ENCODE measurements at regions not wholly inside any gene's neighbourhood (a gene's known extent, or its start where the extent isn't known, plus 50 kb on each side); places are given as distances from the start of the nearest gene placed in this dataset.

DNA sequence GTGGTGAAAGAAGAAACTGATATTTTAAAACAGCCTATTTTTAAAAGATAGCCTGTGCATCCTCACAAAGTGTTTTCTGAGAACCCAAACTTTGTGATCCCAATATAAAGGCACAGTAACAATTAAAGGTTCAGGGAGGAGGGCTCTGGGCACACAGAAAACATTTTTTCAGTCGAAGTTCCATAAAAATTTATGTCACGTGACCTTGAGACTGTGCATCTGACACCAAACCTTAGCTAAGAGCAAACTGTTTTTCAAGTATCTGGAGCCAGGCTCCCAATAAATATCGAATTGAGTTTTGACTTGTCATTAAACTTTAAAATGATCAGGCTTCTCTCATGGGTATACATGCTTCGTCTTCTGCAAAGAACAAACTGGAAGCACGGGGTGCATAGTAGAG is 177.9 kb downstream of the BEND2 start:
- CTCF ChIA-PET = no interaction called here
- Histone ChIP-seq H3K9ac (replicated peaks; ENCODE audit: extremely low read depth, insufficient read depth, low read length) (no peak overlapping the region), H3K36me3 (ENCODE audit: control insufficient read depth in 2 of 2, extremely low read depth in 1 of 2, insufficient read depth in 2 of 2, low read length in 2 of 2) (no peaks in the 10 kb centered on the region)

GRCh38 chrX:18041656-18042055 is 179.0 kb downstream of the BEND2 start:
- no peak for FAIRE-seq
- POLR2A ChIA-PET = no interaction called here
- no peak for DNase-seq (ENCODE audit: low read depth, low spot score)
- Histone ChIP-seq H3K27me3 (ENCODE audit: control insufficient read depth in 2 of 2, insufficient read depth in 2 of 2, low read length in 2 of 2) (no peaks in the 10 kb centered on the region), H3K4me2 (ENCODE audit: insufficient read depth, low read length) (no peak overlapping the region), H3K79me2 (ENCODE audit: control insufficient read depth, insufficient read depth, low read length) (no peaks in the 10 kb centered on the region), H3K9me1 (replicated peaks; ENCODE audit: control insufficient read depth, extremely low read depth, insufficient read depth, low read length) (no peaks in the 10 kb centered on the region), H2AFZ (ENCODE audit: low read depth, low read length) (no peak overlapping the region), H3K9ac (replicated peaks; ENCODE audit: extremely low read depth, insufficient read depth, low read length) (no peak overlapping the region), H4K20me1 (replicated peaks; ENCODE audit: control insufficient read depth, extremely low read depth, insufficient read depth, low read length) (no peaks in the 10 kb centered on the region), H3K27ac (ENCODE audit: insufficient read depth, low read depth, low read length) (no peak overlapping the region), H3K36me3 (ENCODE audit: control insufficient read depth in 2 of 2, extremely low read depth in 1 of 2, insufficient read depth in 2 of 2, low read length in 2 of 2) (no peaks in the 10 kb centered on the region), H3K4me1 (ENCODE audit: control insufficient read depth, extremely low read depth, insufficient read depth, low read length) (no peaks in the 10 kb centered on the region), H3K4me3 (replicated peaks in 1 of 3; ENCODE audit: insufficient read depth in 1 of 3, low read depth in 1 of 3, low read length in 3 of 3) (no peak overlapping the region), H3K9me3 (replicated peaks; ENCODE audit: control insufficient read depth, insufficient read depth, low read length) (no peaks in the 10 kb centered on the region)
- TF ChIP-seq CTCF (IDR thresholded peaks at IDR 0.05; ENCODE audit: extremely low read depth in 1 of 2, insufficient read depth in 1 of 2, low read depth in 1 of 2, low read length in 2 of 2) (no peak), POLR2A (IDR thresholded peaks at IDR 0.05; ENCODE audit: low read depth, low read length) (no peak)
- CTCF ChIA-PET = no interaction called here
- intact Hi-C loops (cut with micrococcal nuclease) = no loop called here
- dilution Hi-C loops (cut with MboI; ENCODE audit: extremely low pct_ligation_motif_present, low sequenced_read_pairs) = no loop called here
- BruUV-seq (replicated peaks) = no TSS peak

More for the DNA sequence above, 177.9 kb downstream of the BEND2 start:
- Histone ChIP-seq H3K4me1 (ENCODE audit: control insufficient read depth, extremely low read depth, insufficient read depth, low read length) (no peaks in the 10 kb centered on the region), H4K20me1 (replicated peaks; ENCODE audit: control insufficient read depth, extremely low read depth, insufficient read depth, low read length) (no peaks in the 10 kb centered on the region), H3K4me3 (replicated peaks in 1 of 3; ENCODE audit: insufficient read depth in 1 of 3, low read depth in 1 of 3, low read length in 3 of 3) (no peak overlapping the region), H3K9me1 (replicated peaks; ENCODE audit: control insufficient read depth, extremely low read depth, insufficient read depth, low read length) (no peaks in the 10 kb centered on the region), H3K79me2 (ENCODE audit: control insufficient read depth, insufficient read depth, low read length) (no peaks in the 10 kb centered on the region), H2AFZ (ENCODE audit: low read depth, low read length) (no peak overlapping the region), H3K27me3 (ENCODE audit: control insufficient read depth in 2 of 2, insufficient read depth in 2 of 2, low read length in 2 of 2) (no peaks in the 10 kb centered on the region), H3K4me2 (ENCODE audit: insufficient read depth, low read length) (no peak overlapping the region), H3K9me3 (replicated peaks; ENCODE audit: control insufficient read depth, insufficient read depth, low read length) (no peaks in the 10 kb centered on the region), H3K27ac (ENCODE audit: insufficient read depth, low read depth, low read length) (no peak overlapping the region)
- TF ChIP-seq EZH2 (IDR thresholded peaks at IDR 0.05; ENCODE audit: borderline replicate concordance, low read depth, low read length, severe bottlenecking) (no peak), MAX (IDR thresholded peaks at IDR 0.05; ENCODE audit: insufficient read depth, insufficient read length) (no peak), POLR2AphosphoS5 (IDR thresholded peaks at IDR 0.05; ENCODE audit: insufficient read depth, low read depth, low read length) (no peak), JUN (IDR thresholded peaks at IDR 0.05; ENCODE audit: borderline replicate concordance, insufficient read depth, insufficient read length, low read depth) (no peak), MYC (IDR thresholded peaks at IDR 0.05; ENCODE audit: low read depth, low read length) (no peak)
- intact Hi-C loops (cut with micrococcal nuclease) = no loop called here
- dilution Hi-C loops (cut with MboI; ENCODE audit: extremely low pct_ligation_motif_present, low sequenced_read_pairs) = no loop called here
- DNase-seq (ENCODE audit: low read depth, low spot score) (no peak), FAIRE-seq (no peak)
- BruUV-seq (replicated peaks) = no TSS peak
- POLR2A ChIA-PET = no interaction called here

Data from endothelial cell of umbilical vein (primary cell).